GM12878 (cell line): ENCODE measurements at regions not wholly inside any gene's neighbourhood (a gene's known extent, or its start where the extent isn't known, plus 50 kb on each side); places are given as distances from the start of the nearest gene placed in this dataset.

Experiments
- ATAC-seq: fragments of 200-7000 bp; cut with Tn5 transposase; 3 replicates; pipeline ENCODE4 v1.9.1; 2020; ENCODE audit warnings: mild to moderate bottlenecking, moderate library complexity
- BruUV-seq: library from RNA; stranded (reverse); fragments of 400-500 nt; replicated peaks from 2 replicates; lab custom pipeline; 2021; lab: Mats Ljungman, UMichigan
- CTCF ChIA-PET: fragments of 300-600 bp; sonication (Branson Sonifier 250); formaldehyde crosslinking; extraction: SDS; loops from one replicate; lab custom pipeline; 2021; ENCODE audit warnings: inconsistent platforms; lab: Yijun Ruan, JAX
- POLR2A ChIA-PET: fragments of 350-600 bp; formaldehyde crosslinking; extraction: SDS; loops from one replicate; lab custom pipeline; 2021; ENCODE audit warnings: inconsistent platforms; lab: Charles Lee
- RAD21 ChIA-PET: fragments of 300-600 bp; sonication (Branson Sonifier 250); formaldehyde crosslinking; loops from one replicate; lab custom pipeline; 2023; ENCODE audit warnings: antibody characterized with exemption; ENCODE audit not compliant: unreplicated experiment; lab: Charles Lee
- SMC1A ChIA-PET: fragments of 300-600 bp; sonication (Branson Sonifier 250); formaldehyde crosslinking; loops from one replicate; lab custom pipeline; 2023; ENCODE audit not compliant: unreplicated experiment, uncharacterized antibody; lab: Charles Lee
- DNase-seq: peaks from one replicate; pipeline ENCODE4 v3.0.0-alpha.2; 2011; ENCODE audit warnings: low read depth, low spot score
- FAIRE-seq: peaks from 3 replicates; lab custom pipeline; 2011; peaks lifted over from hg19 to GRCh38; lab: Jason Lieb, UNC
- H2AFZ ChIP-seq: 2 replicates; pipeline ENCODE4 v1.6.0; 2011; ENCODE audit warnings: low read depth, low read length, control low read depth; ENCODE audit not compliant: control insufficient read depth
- H3K27ac ChIP-seq: 2 replicates; pipeline ENCODE4 v1.5.1; 2011; ENCODE audit warnings: control low read depth; ENCODE audit not compliant: control insufficient read depth, insufficient read depth
- H3K27me3 ChIP-seq, 2 experiments: replicated peaks in 1 of 2; 2 replicates each; pipeline versions ENCODE4 v1.6.0 to v1.6.1; 2011; ENCODE audit warnings: low read length in 1 of 2; ENCODE audit not compliant: control insufficient read depth in 2 of 2, insufficient read depth in 2 of 2
- H3K36me3 ChIP-seq, 2 experiments: 2 replicates each; pipeline ENCODE4 v1.5.1; 2011; ENCODE audit warnings: low read length in 1 of 2; ENCODE audit not compliant: control insufficient read depth in 2 of 2, insufficient read depth in 2 of 2
- H3K4me1 ChIP-seq: 2 replicates; pipeline ENCODE4 v1.6.1; 2011; ENCODE audit warnings: mild to moderate bottlenecking, low read length, moderate library complexity, mixed read lengths; ENCODE audit not compliant: control insufficient read depth, insufficient read depth
- H3K4me2 ChIP-seq: 2 replicates; pipeline ENCODE4 v1.6.0; 2011; ENCODE audit warnings: control low read depth; ENCODE audit not compliant: control insufficient read depth, insufficient read depth
- H3K4me3 ChIP-seq: fragments of 200-600 bp; sonication (generic); 2 replicates; pipeline ENCODE4 v1.5.1; 2016
- H3K79me2 ChIP-seq: 2 replicates; pipeline ENCODE4 v1.6.0; 2011; ENCODE audit warnings: low read length; ENCODE audit not compliant: control insufficient read depth, insufficient read depth
- H3K9ac ChIP-seq: 2 replicates; pipeline ENCODE4 v1.8.0; 2011; ENCODE audit warnings: low read length, control low read depth, mixed read lengths; ENCODE audit not compliant: control insufficient read depth, insufficient read depth
- H3K9me3 ChIP-seq: replicated peaks from 3 replicates; pipeline ENCODE4 v1.5.1; 2011; ENCODE audit warnings: mild to moderate bottlenecking, low read length; ENCODE audit not compliant: control insufficient read depth, insufficient read depth
- H4K20me1 ChIP-seq: 2 replicates; pipeline ENCODE4 v1.6.0; 2011; ENCODE audit not compliant: control insufficient read depth, insufficient read depth
- ATF3 ChIP-seq: IDR thresholded peaks from 2 replicates; pipeline ENCODE4 v1.6.1; 2011; ENCODE audit warnings: low read depth, mild to moderate bottlenecking, low read length, moderate library complexity, borderline replicate concordance; ENCODE audit errors: extremely low read depth
- BACH1 ChIP-seq: fragments of 450-650 bp; IDR thresholded peaks from 2 replicates; pipeline ENCODE4 v1.6.1; 2017; ENCODE audit warnings: mild to moderate bottlenecking, borderline replicate concordance
- CEBPB ChIP-seq, 2 experiments: fragments of 150-350 bp in 1 of 2; IDR thresholded peaks; 2 replicates each; pipeline ENCODE4 v1.6.1; 2012 to 2014; ENCODE audit warnings: low read depth in 2 of 2, low read length in 2 of 2, borderline replicate concordance in 1 of 2, inconsistent platforms in 1 of 2
- CUX1 ChIP-seq: IDR thresholded peaks from 2 replicates; pipeline ENCODE4 v1.6.1; 2012; ENCODE audit warnings: improper control_type of control experiment, low read depth, low read length; ENCODE audit not compliant: insufficient replicate concordance
- MXI1 ChIP-seq: fragments of 150-350 bp; IDR thresholded peaks from 2 replicates; pipeline ENCODE4 v1.6.1; 2011; ENCODE audit warnings: low read depth, mild to moderate bottlenecking, inconsistent platforms, low read length, improper control_type of control experiment
- NFYB ChIP-seq: IDR thresholded peaks from 2 replicates; pipeline ENCODE4 v1.6.1; 2011; ENCODE audit warnings: low read depth, mild to moderate bottlenecking, low read length, improper control_type of control experiment, moderate library complexity; ENCODE audit not compliant: insufficient read depth
- PBX3 ChIP-seq: IDR thresholded peaks from 2 replicates; pipeline ENCODE4 v1.6.1; 2011; ENCODE audit warnings: mild to moderate bottlenecking, low read depth, low read length, moderate library complexity; ENCODE audit not compliant: insufficient replicate concordance
- SKIL ChIP-seq: fragments of 450-650 bp; IDR thresholded peaks from 2 replicates; pipeline ENCODE4 v1.6.1; 2017; ENCODE audit warnings: mild to moderate bottlenecking, low read depth, inconsistent platforms; ENCODE audit not compliant: poor library complexity, severe bottlenecking
- WGBS: methylation state at CpG from one replicate; pipeline ENCODE4 v1.1.6; 2016; ENCODE audit warnings: low lambda C conversion rate; ENCODE audit not compliant: insufficient replicate concordance, insufficient coverage; ENCODE audit errors: missing lambda C conversion rate; 5-methylcytosine and 5-hydroxymethylcytosine counted together
- in situ Hi-C: fragments of 300-500 bp; cut with MboI; formaldehyde crosslinking; loops from 9 replicates; pipeline ENCODE4 v1.14.3; 2018; ENCODE audit warnings: mixed read lengths
- intact Hi-C: fragments of 100-400 bp; cut with micrococcal nuclease; formaldehyde crosslinking; loops from one replicate; pipeline ENCODE4 v1.14.2; 2022; ENCODE audit not compliant: unreplicated experiment

- Histone ChIP-seq H3K36me3 (no peaks in the 10 kb centered on the region), H3K27ac (no peak overlapping the region), H3K27me3 (no peaks in the 10 kb centered on the region), H4K20me1 (no peaks in the 10 kb centered on the region), H3K79me2 (no peaks in the 10 kb centered on the region), H2AFZ (no peak overlapping the region), H3K4me2 (no peak overlapping the region), H3K9ac (no peak overlapping the region), H3K9me3 (no peaks in the 10 kb centered on the region), H3K4me1 (no peaks in the 10 kb centered on the region), H3K4me3 (no peak overlapping the region)
- FAIRE-seq (no peak), ATAC-seq (no peak), DNase-seq (no peak)
- ChIA-PET RAD21 (no interaction called here), SMC1A (no interaction called here), POLR2A (no interaction called here), CTCF (no interaction called here)
- TF ChIP-seq BACH1 = no peak
- TF ChIP-seq MXI1 = no peak
- TF ChIP-seq CEBPB (IDR thresholded peaks at IDR 0.05; ENCODE audit: borderline replicate concordance in 1 of 2, low read depth in 2 of 2, low read length in 2 of 2) = no peak
- TF ChIP-seq SKIL = no peak
- TF ChIP-seq CUX1 = no peak
- no peak for TF ChIP-seq ATF3
- no peak for TF ChIP-seq PBX3
- TF ChIP-seq NFYB = no peak
- no TSS peak for BruUV-seq
- WGBS = 47% methylated on average over 5 of the region's 5 CpGs
- in situ Hi-C loops = no loop called here
- intact Hi-C loops = no loop called here
Observed at GRCh38 chr6:76708641-76709331, 636.3 kb upstream of the IMPG1 start.
